WTC11 (cell line): ENCODE measurements at regions not wholly inside any gene's neighbourhood (a gene's known extent, or its start where the extent isn't known, plus 50 kb on each side); places are given as distances from the start of the nearest gene placed in this dataset.

ENCODE experiments used
- ATAC-seq: fragments of 200-7000 bp; cut with Tn5 transposase; 2 replicates; pipeline ENCODE4 v1.10.0; 2021; ENCODE audit warnings: mild to moderate bottlenecking, moderate library complexity
- CTCF ChIA-PET: fragments of 300-600 bp; sonication (Branson Sonifier 250); formaldehyde crosslinking; loops from one replicate; lab custom pipeline; 2021; ENCODE audit warnings: antibody characterized with exemption; lab: Charles Lee
- POLR2A ChIA-PET: fragments of 350-600 bp; sonication (Branson Sonifier 250); formaldehyde crosslinking; loops from one replicate; lab custom pipeline; 2021; ENCODE audit warnings: antibody characterized with exemption; lab: Charles Lee
- DNase-seq: peaks from one replicate; pipeline ENCODE4 v3.0.0; 2021; ENCODE audit warnings: low spot score
- H3K27ac Mint-ChIP-seq: 2 replicates; pipeline ENCODE4 v1.8.0; 2021; ENCODE audit warnings: mixed read lengths
- H3K27me3 Mint-ChIP-seq: 2 replicates; pipeline ENCODE4 v1.8.0; 2021; ENCODE audit warnings: low read depth, mild to moderate bottlenecking, moderate library complexity, mixed read lengths
- H3K36me3 Mint-ChIP-seq: 2 replicates; pipeline ENCODE4 v1.8.0; 2021; ENCODE audit warnings: mixed read lengths
- H3K4me1 Mint-ChIP-seq: 2 replicates; pipeline ENCODE4 v1.8.0; 2022; ENCODE audit warnings: mixed read lengths
- H3K4me3 Mint-ChIP-seq: 2 replicates; pipeline ENCODE4 v1.8.0; 2021; ENCODE audit warnings: mild to moderate bottlenecking, moderate library complexity, mixed read lengths
- H3K9me3 Mint-ChIP-seq: 2 replicates; pipeline ENCODE4 v1.8.0; 2021; ENCODE audit warnings: mixed read lengths
- AFF4 ChIP-seq: sonication (generic); formaldehyde crosslinking; IDR thresholded peaks from 2 replicates; pipeline ENCODE4 v1.8.1; 2023; ENCODE audit warnings: mild to moderate bottlenecking, missing genetic modification reagents, borderline replicate concordance
- CBFB ChIP-seq: sonication (generic); formaldehyde crosslinking; IDR thresholded peaks from 2 replicates; pipeline ENCODE4 v1.8.1; 2022; ENCODE audit warnings: mild to moderate bottlenecking, low read depth, missing genetic modification reagents
- CDX4 ChIP-seq: fragments of 250-450 bp; sonication (Bioruptor Pico); IDR thresholded peaks from 2 replicates; pipeline ENCODE4 v1.9.0; 2021; ENCODE audit warnings: moderate library complexity, mild to moderate bottlenecking, inconsistent platforms, borderline replicate concordance
- E2F1 ChIP-seq: sonication (generic); formaldehyde crosslinking; IDR thresholded peaks from 2 replicates; pipeline ENCODE4 v1.8.0; 2022; ENCODE audit warnings: mild to moderate bottlenecking, missing genetic modification reagents
- EMX1 ChIP-seq: fragments of 250-450 bp; sonication (Bioruptor Pico); IDR thresholded peaks from 2 replicates; pipeline ENCODE4 v1.8.0; 2021; ENCODE audit warnings: mild to moderate bottlenecking
- FOXP1 ChIP-seq: sonication (generic); formaldehyde crosslinking; IDR thresholded peaks from 2 replicates; pipeline ENCODE4 v1.8.0; 2022; ENCODE audit warnings: missing genetic modification reagents, mild to moderate bottlenecking, moderate library complexity, borderline replicate concordance
- GABPB1 ChIP-seq: sonication (generic); formaldehyde crosslinking; IDR thresholded peaks from 2 replicates; pipeline ENCODE4 v1.8.1; 2023; ENCODE audit warnings: mild to moderate bottlenecking, missing genetic modification reagents
- GTF2I ChIP-seq: fragments of 250-450 bp; sonication (Bioruptor Pico); conservative IDR thresholded peaks from 2 replicates; pipeline ENCODE4 v1.4.0; 2021; ENCODE audit warnings: mild to moderate bottlenecking
- HMGA2 ChIP-seq: fragments of 250-450 bp; sonication (Bioruptor Pico); IDR thresholded peaks from 2 replicates; pipeline ENCODE4 v1.4.0; 2021; ENCODE audit warnings: mild to moderate bottlenecking, moderate library complexity
- KAT7 ChIP-seq: sonication (generic); formaldehyde crosslinking; IDR thresholded peaks from 2 replicates; pipeline ENCODE4 v1.8.1; 2023; ENCODE audit warnings: missing genetic modification reagents, mild to moderate bottlenecking, borderline replicate concordance
- MAX ChIP-seq: sonication (generic); formaldehyde crosslinking; IDR thresholded peaks from 2 replicates; pipeline ENCODE4 v1.8.0; 2022; ENCODE audit warnings: mild to moderate bottlenecking, missing genetic modification reagents
- MLX ChIP-seq: sonication (generic); formaldehyde crosslinking; IDR thresholded peaks from 2 replicates; pipeline ENCODE4 v1.8.1; 2023; ENCODE audit warnings: mild to moderate bottlenecking, missing genetic modification reagents, moderate library complexity
- NR2C2 ChIP-seq: sonication (generic); formaldehyde crosslinking; IDR thresholded peaks from 2 replicates; pipeline ENCODE4 v1.8.0; 2022; ENCODE audit warnings: mild to moderate bottlenecking, missing genetic modification reagents
- STAT6 ChIP-seq: sonication (generic); formaldehyde crosslinking; conservative IDR thresholded peaks from 2 replicates; pipeline ENCODE4 v1.8.1; 2023; ENCODE audit warnings: mild to moderate bottlenecking, low read depth, missing genetic modification reagents, moderate library complexity
- TEAD1 ChIP-seq: sonication (generic); formaldehyde crosslinking; IDR thresholded peaks from 2 replicates; pipeline ENCODE4 v1.8.0; 2022; ENCODE audit warnings: mild to moderate bottlenecking, missing genetic modification reagents
- TEAD4 ChIP-seq: sonication (generic); formaldehyde crosslinking; IDR thresholded peaks from 2 replicates; pipeline ENCODE4 v1.8.0; 2022; ENCODE audit warnings: mild to moderate bottlenecking, missing genetic modification reagents
- TP53 ChIP-seq: sonication (generic); formaldehyde crosslinking; IDR thresholded peaks from 2 replicates; pipeline ENCODE4 v1.8.1; 2023; ENCODE audit warnings: mild to moderate bottlenecking, missing genetic modification reagents
- USF2 ChIP-seq: sonication (generic); formaldehyde crosslinking; IDR thresholded peaks from 2 replicates; pipeline ENCODE4 v1.8.1; 2023; ENCODE audit warnings: mild to moderate bottlenecking, missing genetic modification reagents, moderate library complexity
- ZBTB21 ChIP-seq: sonication (generic); formaldehyde crosslinking; IDR thresholded peaks from 2 replicates; pipeline ENCODE4 v1.8.1; 2023; ENCODE audit warnings: mild to moderate bottlenecking, missing genetic modification reagents, borderline replicate concordance
- ZNF219 ChIP-seq: sonication (generic); formaldehyde crosslinking; IDR thresholded peaks from 2 replicates; pipeline ENCODE4 v1.8.0; 2023; ENCODE audit warnings: missing genetic modification reagents, mild to moderate bottlenecking, borderline replicate concordance
- ZNF263 ChIP-seq: sonication (generic); formaldehyde crosslinking; IDR thresholded peaks from 2 replicates; pipeline ENCODE4 v1.8.1; 2022; ENCODE audit warnings: low read depth, mild to moderate bottlenecking, moderate library complexity, missing genetic modification reagents
- ZNF425 ChIP-seq: fragments of 250-450 bp; sonication (Bioruptor Pico); conservative IDR thresholded peaks from 2 replicates; pipeline ENCODE4 v1.9.0; 2021; ENCODE audit warnings: mild to moderate bottlenecking
- ZSCAN18 ChIP-seq: fragments of 250-450 bp; sonication (Bioruptor Pico); IDR thresholded peaks from 2 replicates; pipeline ENCODE4 v2.1.2; 2022; ENCODE audit warnings: mild to moderate bottlenecking, moderate library complexity

GRCh38 chr10:80985102-80985501, 447.4 kb downstream of the SH2D4B start (continued):
- no peak for TF ChIP-seq FOXP1 (CRISPR knock-in tag)
- TF ChIP-seq USF2 (CRISPR knock-in tag), result no peak
- no peak for TF ChIP-seq MLX (CRISPR knock-in tag)
- no peak for TF ChIP-seq TEAD1 (CRISPR knock-in tag)

GRCh38 chr10:80986596-80986995, 448.9 kb downstream of the SH2D4B start:
- CTCF ChIA-PET, result no interaction called here

GRCh38 chr10:80988755-80989154, 451.1 kb downstream of the SH2D4B start:
- H3K4me3 Mint-ChIP-seq, result no peak overlapping the region
- H3K27ac Mint-ChIP-seq, result no peak overlapping the region
- ChIA-PET CTCF (no interaction called here), POLR2A (no interaction called here)
- H3K27me3 Mint-ChIP-seq, result no peaks in the 10 kb centered on the region; the same call in 1 of the 2 replicates
- no peak for ATAC-seq
- H3K4me1 Mint-ChIP-seq, result no peaks in the 10 kb centered on the region
- no peaks in the 10 kb centered on the region for H3K36me3 Mint-ChIP-seq
- peaks cover 15% of the 10 kb centered on the region for H3K9me3 Mint-ChIP-seq
- no peak for DNase-seq
- TF ChIP-seq TEAD4 (CRISPR knock-in tag) (no peak), E2F1 (CRISPR knock-in tag) (no peak), AFF4 (no peak), STAT6 (no peak), ZSCAN18 (no peak), GABPB1 (no peak), TP53 (CRISPR knock-in tag) (no peak), HMGA2 (no peak), CBFB (CRISPR knock-in tag) (no peak), MAX (CRISPR knock-in tag) (no peak), CDX4 (CRISPR knock-in tag) (no peak), ZNF425 (no peak), ZNF263 (CRISPR knock-in tag) (no peak), EMX1 (CRISPR knock-in tag) (no peak)

More at GRCh38 chr10:80986596-80986995, 448.9 kb downstream of the SH2D4B start:
- no peak for ATAC-seq
- POLR2A ChIA-PET, result no interaction called here
- no peaks in the 10 kb centered on the region for H3K36me3 Mint-ChIP-seq
- no peak for DNase-seq
- H3K27ac Mint-ChIP-seq, result no peak overlapping the region
- H3K4me1 Mint-ChIP-seq, result no peaks in the 10 kb centered on the region
- H3K9me3 Mint-ChIP-seq, result peaks cover 6% of the 10 kb centered on the region
- no peaks in the 10 kb centered on the region; the same call in 1 of the 2 replicates for H3K27me3 Mint-ChIP-seq
- no peak overlapping the region for H3K4me3 Mint-ChIP-seq
- TF ChIP-seq GTF2I, result no peak
- no peak for TF ChIP-seq KAT7 (CRISPR knock-in tag)
- TF ChIP-seq NR2C2 (CRISPR knock-in tag), result no peak
- no peak for TF ChIP-seq ZNF219
- TF ChIP-seq ZBTB21 (CRISPR knock-in tag), result no peak
